ENCODE measurements at regions not wholly inside any gene's neighbourhood (a gene's known extent, or its start where the extent isn't known, plus 50 kb on each side); places are given as distances from the start of the nearest gene placed in this dataset.
"Not testable (repeated sequence)": the region's sequence is repeated elsewhere in the genome, so short reads cannot be mapped to it uniquely, and the experiment has no call there.

GRCh38 chr6:119713903-119714302 is 364.3 kb upstream of the MAN1A1 start:
- no peak for ATAC-seq

- no peak for ATAC-seq
These were observed 337.1 kb upstream of the MAN1A1 start for GRCh38 chr6:119686644-119687043.

- ATAC-seq = no peak
These were observed 336.7 kb upstream of the MAN1A1 start for GRCh38 chr6:119686240-119686639.

GRCh38 chr6:119683671-119684070 is 334.1 kb upstream of the MAN1A1 start:
- ATAC-seq = no peak

- peak; percentile 32 for ATAC-seq
These were observed 333.5 kb upstream of the MAN1A1 start for GRCh38 chr6:119683031-119683430.

- no peak for ATAC-seq
These were observed 329.4 kb upstream of the MAN1A1 start for GRCh38 chr6:119678961-119679360.

- ATAC-seq = no peak
These were observed 327.8 kb upstream of the MAN1A1 start for GRCh38 chr6:119677384-119677783.

GRCh38 chr6:119676961-119677360 is 327.4 kb upstream of the MAN1A1 start:
- ATAC-seq = no peak

GRCh38 chr6:119676230-119676629 is 326.7 kb upstream of the MAN1A1 start:
- no peak for ATAC-seq

- ATAC-seq = no peak
These were observed 324.2 kb upstream of the MAN1A1 start for GRCh38 chr6:119673741-119674140.

GRCh38 chr6:119672725-119673124 is 323.2 kb upstream of the MAN1A1 start:
- no peak for ATAC-seq

- no peak for ATAC-seq
These were observed 321.5 kb upstream of the MAN1A1 start for GRCh38 chr6:119671105-119671504.

- no peak for ATAC-seq
These were observed 319.7 kb upstream of the MAN1A1 start for GRCh38 chr6:119669221-119669620.

GRCh38 chr6:119665432-119665831 is 315.9 kb upstream of the MAN1A1 start:
- ATAC-seq = not testable (repeated sequence)

GRCh38 chr6:119661628-119662027 is 312.1 kb upstream of the MAN1A1 start:
- ATAC-seq = no peak

GRCh38 chr6:119661078-119661477 is 311.5 kb upstream of the MAN1A1 start:
- ATAC-seq = no peak

GRCh38 chr6:119658917-119659316 is 309.4 kb upstream of the MAN1A1 start:
- no peak for ATAC-seq

GRCh38 chr6:119655124-119655523 is 305.6 kb upstream of the MAN1A1 start:
- ATAC-seq = no peak

- ATAC-seq = no peak
These were observed 303.8 kb upstream of the MAN1A1 start for GRCh38 chr6:119653329-119653728.

- ATAC-seq = no peak
These were observed 300.0 kb upstream of the MAN1A1 start for GRCh38 chr6:119649531-119649930.

- ATAC-seq = no peak
These were observed 297.7 kb upstream of the MAN1A1 start for GRCh38 chr6:119647309-119647708.

- no peak for ATAC-seq
These were observed 294.3 kb upstream of the MAN1A1 start for GRCh38 chr6:119643876-119644275.

- ATAC-seq = no peak
These were observed 288.2 kb upstream of the MAN1A1 start for GRCh38 chr6:119637768-119638167.

GRCh38 chr6:119636060-119636459 is 286.5 kb upstream of the MAN1A1 start:
- ATAC-seq = no peak

GRCh38 chr6:119633461-119633860 is 283.9 kb upstream of the MAN1A1 start:
- no peak for ATAC-seq

Data from esophagus mucosa (tissue), 1 donor.